ENCODE measurements at regions not wholly inside any gene's neighbourhood (a gene's known extent, or its start where the extent isn't known, plus 50 kb on each side); places are given as distances from the start of the nearest gene placed in this dataset.

GRCh38 chr6:159480471-159480870, 212.6 kb downstream of the SOD2 start:
- DNase-seq (ENCODE audit: low read depth) = no peak

GRCh38 chr6:159479146-159479545, 213.9 kb downstream of the SOD2 start:
- DNase-seq (ENCODE audit: low read depth) = no peak

DNA sequence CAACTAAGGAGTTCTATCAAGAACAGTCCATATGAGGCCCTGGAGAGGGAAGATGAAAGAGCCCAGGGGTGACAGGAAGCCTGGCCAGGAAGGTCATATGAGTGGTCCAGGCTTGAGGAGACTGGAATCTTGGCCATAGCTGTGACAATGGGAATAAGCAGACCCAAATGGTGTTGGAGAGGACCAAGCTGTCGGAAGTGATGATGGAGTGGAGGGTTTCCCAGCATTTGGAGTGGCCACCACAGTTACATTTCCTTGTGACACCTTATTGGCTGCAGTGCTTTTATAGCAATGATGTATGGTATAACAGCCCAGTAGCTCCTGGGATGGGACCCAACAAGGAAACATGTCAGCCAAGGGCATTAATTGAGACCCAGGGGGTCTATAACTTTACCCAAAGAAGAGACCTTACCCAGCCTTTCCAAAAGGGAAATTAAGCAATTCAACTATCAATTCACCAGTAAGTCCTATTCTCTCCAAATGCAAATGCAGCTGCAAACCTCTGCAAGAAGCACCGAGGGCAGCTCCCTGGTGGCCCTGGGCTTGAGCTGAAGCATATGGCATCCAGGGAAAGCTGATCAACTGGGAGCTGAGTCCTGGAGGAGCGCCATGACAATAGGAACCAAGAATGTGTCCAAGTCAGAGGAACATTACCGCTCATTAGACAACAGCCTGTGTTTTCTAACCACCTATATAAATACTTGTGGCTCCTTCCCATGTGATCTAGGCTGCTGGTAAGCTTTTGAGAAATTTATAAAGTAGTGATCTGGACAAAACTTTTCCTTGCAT, 219.4 kb downstream of the SOD2 start:
- DNase-seq (ENCODE audit: low read depth) = no peak

- DNase-seq (ENCODE audit: low read depth) = no peak
Observed at GRCh38 chr6:159470397-159470796, 222.6 kb downstream of the SOD2 start.

DNA sequence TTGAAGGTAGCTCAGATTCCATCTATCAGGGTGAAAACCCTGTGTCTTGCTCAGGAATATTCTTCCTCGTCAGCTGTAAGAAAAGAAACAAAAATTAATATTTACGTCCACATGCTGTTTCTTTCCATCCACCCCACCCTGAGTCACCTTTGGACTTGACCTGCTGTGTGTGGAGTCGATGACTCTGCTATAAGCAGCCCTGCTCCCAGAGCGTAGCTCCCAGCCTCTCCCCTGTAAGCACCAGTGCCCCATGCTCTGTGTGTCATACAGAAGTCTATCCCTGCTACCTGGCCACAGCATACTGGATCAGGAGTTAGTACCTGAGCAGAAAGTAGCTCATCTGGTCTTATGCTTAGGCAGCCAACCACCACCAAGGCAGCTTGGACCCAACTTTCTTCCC, 223.6 kb downstream of the SOD2 start:
- no peak for DNase-seq (ENCODE audit: low read depth)

DNA sequence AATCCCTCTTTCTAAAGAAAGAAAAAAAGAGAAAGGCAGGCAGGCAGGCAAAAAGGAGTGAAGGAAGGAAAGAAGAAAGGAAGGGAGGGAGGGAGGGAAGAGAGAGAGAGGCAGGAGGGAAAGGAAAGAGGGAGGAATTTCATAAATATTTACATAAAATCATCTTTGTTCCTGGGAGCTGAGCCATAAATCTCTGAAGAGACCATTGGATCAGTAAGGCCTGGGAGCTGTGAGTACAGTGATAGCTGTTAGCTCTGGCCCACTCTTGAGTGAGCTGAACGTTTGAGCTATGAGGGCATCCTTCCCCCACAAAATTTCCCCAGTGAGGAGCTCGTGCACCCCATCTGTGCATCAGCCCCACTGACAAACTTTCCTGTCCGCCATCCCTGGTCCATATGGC, 224.0 kb downstream of the SOD2 start:
- DNase-seq (ENCODE audit: low read depth) = no peak

DNA sequence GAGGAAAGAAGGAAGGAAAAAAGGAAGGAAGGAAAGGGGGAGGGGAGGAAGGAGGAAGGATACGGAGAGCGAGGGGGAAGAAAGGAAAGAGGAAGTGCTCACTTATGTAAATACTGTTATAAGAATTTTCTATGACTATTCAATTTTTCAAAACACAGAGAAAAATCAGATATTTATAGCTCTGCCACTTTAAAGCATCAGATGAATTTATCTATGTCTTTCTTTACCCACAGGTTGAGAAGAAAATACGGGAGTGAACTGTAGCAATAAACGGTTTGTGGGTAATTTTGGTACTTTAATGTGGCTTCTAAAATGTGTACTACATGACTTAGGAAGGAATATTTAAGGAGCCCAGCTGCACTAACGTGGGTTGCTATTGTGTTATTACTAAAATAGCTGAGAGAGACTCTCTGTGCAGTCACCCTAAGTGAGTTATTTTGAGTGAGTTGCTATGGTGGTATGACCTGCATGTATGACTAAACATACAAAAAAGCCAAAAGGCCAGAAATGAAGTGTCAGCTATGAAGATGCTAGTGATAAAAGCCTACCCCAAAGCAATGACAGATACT, 225.5 kb downstream of the SOD2 start:
- DNase-seq (ENCODE audit: low read depth) = no peak

DNA sequence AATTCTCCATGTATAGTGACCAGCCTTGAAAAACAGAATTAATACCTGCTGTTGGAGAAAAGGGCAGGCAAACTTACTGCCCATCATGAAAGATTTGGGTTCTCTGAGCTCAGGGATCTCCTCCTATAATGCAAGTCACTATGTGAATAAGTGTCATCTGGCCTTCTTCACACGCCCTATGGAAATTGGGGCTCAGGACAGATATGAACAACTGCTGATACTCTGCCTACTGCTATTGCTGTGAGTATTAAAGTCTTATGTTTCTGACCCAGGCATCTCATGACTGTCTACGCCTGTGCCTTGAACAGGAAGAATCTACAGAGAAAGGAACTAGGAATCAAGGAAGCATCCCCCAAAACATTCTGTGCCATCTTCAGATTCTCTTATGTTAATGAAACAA, 226.1 kb downstream of the SOD2 start:
- DNase-seq (ENCODE audit: low read depth) = no peak

DNA sequence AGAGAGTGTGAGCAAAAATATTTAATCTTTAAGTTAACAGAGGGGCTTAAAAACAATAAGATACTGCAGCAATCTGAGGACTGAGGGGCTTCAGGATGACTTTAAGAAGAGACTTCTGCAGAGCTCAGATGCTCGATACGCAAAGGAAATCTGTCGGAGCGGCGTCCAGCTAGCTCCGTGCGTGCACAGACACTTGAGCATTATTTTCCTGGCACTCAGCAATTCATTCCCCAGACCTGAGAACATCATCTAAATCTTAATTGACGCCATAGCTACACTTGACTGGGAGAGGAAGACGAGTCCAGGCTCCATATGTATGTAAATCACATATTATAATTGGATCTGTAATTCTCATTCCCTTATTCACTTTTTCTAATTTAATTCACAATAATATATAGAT, 228.2 kb downstream of the SOD2 start:
- no peak for DNase-seq (ENCODE audit: low read depth)

DNA sequence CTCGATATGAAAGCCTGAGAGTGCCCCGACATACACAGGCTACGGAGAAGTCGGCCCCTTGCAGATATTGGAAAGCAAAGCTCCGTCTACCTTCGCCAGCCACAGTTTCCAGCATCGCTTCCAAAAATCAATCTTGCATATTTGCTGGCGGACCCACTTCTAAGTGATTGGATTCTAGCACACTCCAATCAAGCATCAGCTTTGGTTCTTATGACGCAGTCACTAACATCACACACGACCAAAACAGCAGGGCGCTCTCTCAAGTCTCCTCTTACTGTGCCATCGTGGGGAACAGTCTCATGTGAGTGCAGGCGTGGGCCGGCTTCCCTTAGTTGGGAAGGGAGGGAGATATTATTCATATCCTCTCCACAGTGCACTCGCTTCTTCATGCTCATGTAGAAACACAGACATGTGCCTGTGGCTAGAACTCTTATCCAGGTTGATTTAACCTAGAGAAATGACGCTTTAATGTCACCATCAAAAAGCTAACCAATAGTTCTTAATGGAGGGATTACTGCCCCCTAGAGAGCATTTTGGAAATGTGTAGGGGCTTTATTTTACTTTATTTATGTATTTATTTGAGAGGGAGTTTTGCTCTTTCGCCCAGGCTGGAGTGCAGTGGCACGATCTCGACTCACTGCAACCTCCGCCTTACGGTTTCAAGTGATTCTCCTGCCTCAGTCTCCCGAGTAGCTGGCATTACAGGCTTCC, 229.8 kb downstream of the SOD2 start:
- DNase-seq (ENCODE audit: low read depth) = no peak

GRCh38 chr6:159462431-159462830, 230.6 kb downstream of the SOD2 start:
- no peak for DNase-seq (ENCODE audit: low read depth)

DNA sequence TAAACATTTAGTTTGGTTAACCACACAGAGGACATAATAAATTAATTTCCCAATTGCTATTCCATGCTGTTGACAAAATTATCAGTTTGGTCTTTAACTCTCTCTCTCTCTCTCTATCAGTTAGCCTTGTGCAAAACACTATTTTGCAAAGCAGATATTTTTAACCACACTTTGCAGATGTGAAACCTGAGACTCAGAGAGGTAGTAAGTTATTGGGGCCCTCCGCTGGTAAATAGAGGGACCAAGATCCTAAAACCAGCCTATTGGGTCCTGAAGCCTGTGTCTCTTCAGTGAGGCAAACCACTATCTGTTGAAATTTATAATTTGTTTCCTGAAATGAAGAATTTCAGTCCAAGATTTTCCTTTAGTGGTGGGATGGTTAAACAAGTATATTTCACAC, 231.0 kb downstream of the SOD2 start:
- no peak for DNase-seq (ENCODE audit: low read depth)

- no peak for DNase-seq (ENCODE audit: low read depth)
Observed at GRCh38 chr6:159461266-159461665, 231.8 kb downstream of the SOD2 start.

- DNase-seq (ENCODE audit: low read depth) = no peak
Observed at GRCh38 chr6:159460476-159460875, 232.6 kb downstream of the SOD2 start.

DNA sequence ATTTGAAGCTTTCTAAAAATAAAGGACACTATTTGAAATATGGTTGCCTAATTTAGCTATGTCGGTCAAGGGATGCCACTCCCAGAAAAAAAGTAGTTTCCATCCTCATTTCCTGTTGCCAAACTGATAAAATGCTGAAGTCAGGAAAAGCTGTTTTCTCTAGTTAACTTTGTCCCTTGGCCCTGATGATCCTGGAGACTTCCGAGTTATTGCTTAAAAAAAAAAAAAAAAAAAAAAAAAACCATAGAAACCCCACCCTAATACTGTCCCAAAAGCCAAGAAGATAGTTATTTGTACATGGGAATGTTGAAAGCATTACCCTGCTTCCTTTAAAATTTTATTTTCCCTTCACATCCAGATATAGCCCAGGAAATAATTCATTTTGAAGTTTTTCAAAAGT, 236.7 kb downstream of the SOD2 start:
- DNase-seq (ENCODE audit: low read depth) = no peak

DNA sequence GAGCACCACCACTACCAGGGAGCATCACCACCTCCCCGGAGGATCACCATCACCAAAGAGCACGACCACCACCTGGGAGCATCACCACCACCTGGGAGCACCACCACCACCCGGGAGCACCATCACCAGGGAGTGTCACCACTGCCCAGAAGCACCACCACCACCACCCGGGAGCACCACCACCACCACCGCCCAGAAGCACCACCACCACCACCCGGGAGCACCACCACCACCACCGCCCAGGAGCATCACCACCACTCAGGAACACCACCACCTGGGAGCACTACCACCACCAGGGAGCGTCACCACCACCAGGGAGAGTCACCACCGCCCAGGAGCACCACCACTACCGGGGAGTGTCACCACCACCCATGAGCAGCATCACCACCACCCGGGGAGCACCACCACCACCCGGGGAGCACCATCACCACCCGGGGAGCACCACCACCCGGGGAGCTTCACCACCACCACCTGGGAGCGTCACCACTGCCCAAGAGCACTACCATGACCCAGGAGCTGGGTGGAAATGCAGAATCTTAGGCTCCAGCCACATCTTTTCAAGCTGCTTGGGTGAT, 237.3 kb downstream of the SOD2 start:
- DNase-seq (ENCODE audit: low read depth) = no peak

DNA sequence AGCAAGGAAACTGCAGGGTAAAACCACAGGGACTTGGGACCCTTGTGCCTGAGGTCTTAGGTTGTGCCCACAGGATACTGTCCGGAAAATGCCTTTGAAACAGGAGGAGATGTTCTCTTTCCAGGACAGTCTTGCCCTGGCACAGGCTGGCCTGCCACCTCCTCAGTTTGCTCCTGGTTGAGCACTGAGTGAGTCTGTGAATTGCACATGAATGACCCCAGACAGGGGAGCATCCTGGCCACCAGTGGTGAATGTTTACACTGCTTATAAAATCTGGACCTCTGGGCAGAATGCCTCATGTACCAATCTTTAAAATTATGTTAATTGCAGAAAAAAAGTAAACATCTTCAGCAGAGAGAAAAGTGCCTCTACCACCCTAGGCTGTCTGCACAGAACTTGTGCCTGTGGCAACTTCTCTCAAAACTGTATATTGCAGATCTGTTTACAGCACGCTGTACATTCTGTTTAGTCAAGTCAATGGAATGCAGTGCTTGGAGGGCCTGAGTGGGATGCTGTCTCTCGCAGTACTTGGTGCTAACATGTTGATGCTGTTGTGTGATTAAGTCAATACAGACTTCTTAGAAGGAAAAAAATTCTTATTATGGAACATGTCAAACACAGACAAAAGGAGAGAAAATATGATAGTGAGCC, 242.1 kb downstream of the SOD2 start:
- no peak for DNase-seq (ENCODE audit: low read depth)

GRCh38 chr6:159446340-159446739, 246.7 kb downstream of the SOD2 start:
- no peak for DNase-seq (ENCODE audit: low read depth)

- DNase-seq (ENCODE audit: low read depth) = no peak
Observed at GRCh38 chr6:159445351-159445750, 247.7 kb downstream of the SOD2 start.

- DNase-seq (ENCODE audit: low read depth) = no peak
Observed at GRCh38 chr6:159444056-159444760, 248.8 kb downstream of the SOD2 start.

DNA sequence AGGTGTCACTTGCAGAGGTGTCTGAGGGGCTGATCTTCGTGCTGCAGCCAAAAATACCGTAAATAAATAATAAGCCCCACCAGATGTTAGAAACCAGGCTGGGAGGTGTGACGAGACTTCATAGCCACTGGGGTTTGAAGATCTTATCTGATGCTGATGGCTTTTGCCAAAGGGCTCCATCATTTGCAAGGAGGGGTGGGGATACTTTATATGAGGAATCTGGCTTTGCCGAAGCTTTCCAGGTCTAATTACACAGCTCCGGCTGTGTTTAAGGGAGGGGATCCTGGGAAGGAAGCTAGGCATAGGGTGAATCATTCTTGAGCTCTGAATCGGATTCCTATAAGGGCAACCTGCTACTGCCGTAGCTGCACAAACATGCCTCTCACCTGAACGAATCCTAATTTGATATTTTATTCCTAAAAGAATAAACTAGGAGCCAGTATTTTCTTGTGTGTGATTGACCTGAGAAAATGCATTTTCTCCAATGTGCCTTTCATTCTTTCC, 249.6 kb downstream of the SOD2 start:
- no peak for DNase-seq (ENCODE audit: low read depth)

DNA sequence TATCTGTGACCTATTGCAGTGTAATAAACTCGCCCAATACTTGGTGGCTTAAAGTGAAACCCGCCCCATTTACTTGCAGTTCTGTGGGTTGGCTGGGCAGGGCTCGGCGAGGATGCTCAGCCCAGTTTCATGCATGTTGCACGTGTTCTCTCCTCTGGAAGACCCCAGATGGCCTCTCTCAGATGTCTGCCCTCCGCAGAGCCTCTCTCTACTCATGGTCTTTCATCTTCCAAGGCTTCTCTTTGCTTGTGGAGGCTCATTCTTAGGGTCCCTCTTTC, 251.4 kb downstream of the SOD2 start:
- DNase-seq (ENCODE audit: low read depth) = no peak

All from HS-27A (cell line).